ENCODE measurements at regions not wholly inside any gene's neighbourhood (a gene's known extent, or its start where the extent isn't known, plus 50 kb on each side); places are given as distances from the start of the nearest gene placed in this dataset.

GRCh38 chr12:25868193-25868592, 90.3 kb upstream of the RASSF8 start:
- no peak overlapping the region for H3K27ac Mint-ChIP-seq
- H3K36me3 Mint-ChIP-seq (ENCODE audit: low read depth): peaks cover 7% of the 10 kb centered on the region
- TF ChIP-seq CTCF (IDR thresholded peaks at IDR 0.05): no peak
- H3K4me1 Mint-ChIP-seq: no peaks in the 10 kb centered on the region
- H3K9me3 Mint-ChIP-seq: peaks cover 22% of the 10 kb centered on the region
- no peak overlapping the region for H3K4me3 Mint-ChIP-seq
- no peaks in the 10 kb centered on the region for H3K27me3 Mint-ChIP-seq (ENCODE audit: low read depth, poor library complexity)
- DNase-seq: no peak

- DNase-seq: no peak
- no peaks in the 10 kb centered on the region for H3K4me1 Mint-ChIP-seq
- peaks cover 18% of the 10 kb centered on the region for H3K9me3 Mint-ChIP-seq
- H3K4me3 Mint-ChIP-seq: no peak overlapping the region
- no peak for TF ChIP-seq CTCF (IDR thresholded peaks at IDR 0.05)
- peaks cover 3% of the 10 kb centered on the region for H3K27me3 Mint-ChIP-seq (ENCODE audit: low read depth, poor library complexity)
- H3K27ac Mint-ChIP-seq: no peak overlapping the region
- H3K36me3 Mint-ChIP-seq (ENCODE audit: low read depth): peaks cover 4% of the 10 kb centered on the region
Measured at GRCh38 chr12:25872137-25872536, 86.3 kb upstream of the RASSF8 start.

GRCh38 chr12:25875661-25876060, 82.8 kb upstream of the RASSF8 start:
- Mint-ChIP-seq H3K4me3 (no peak overlapping the region), H3K9me3 (peaks cover 8% of the 10 kb centered on the region), H3K36me3 (ENCODE audit: low read depth) (no peaks in the 10 kb centered on the region), H3K27ac (no peak overlapping the region), H3K4me1 (no peaks in the 10 kb centered on the region), H3K27me3 (ENCODE audit: low read depth, poor library complexity) (peaks cover 3% of the 10 kb centered on the region)
- no peak for TF ChIP-seq CTCF (IDR thresholded peaks at IDR 0.05)
- no peak for DNase-seq

GRCh38 chr12:25876383-25877045, 82.0 kb upstream of the RASSF8 start:
- no peak overlapping the region for H3K27ac Mint-ChIP-seq
- H3K36me3 Mint-ChIP-seq (ENCODE audit: low read depth): peaks cover 1% of the 10 kb centered on the region
- H3K27me3 Mint-ChIP-seq (ENCODE audit: low read depth, poor library complexity): peaks cover 3% of the 10 kb centered on the region
- peaks cover 9% of the 10 kb centered on the region for H3K9me3 Mint-ChIP-seq
- no peaks in the 10 kb centered on the region for H3K4me1 Mint-ChIP-seq
- no peak for TF ChIP-seq CTCF (IDR thresholded peaks at IDR 0.05)
- H3K4me3 Mint-ChIP-seq: no peak overlapping the region
- no peak for DNase-seq

- Mint-ChIP-seq H3K27ac (no peak overlapping the region), H3K27me3 (ENCODE audit: low read depth, poor library complexity) (peaks cover 3% of the 10 kb centered on the region), H3K4me1 (no peaks in the 10 kb centered on the region), H3K36me3 (ENCODE audit: low read depth) (peaks cover 7% of the 10 kb centered on the region), H3K4me3 (no peak overlapping the region), H3K9me3 (peaks cover 17% of the 10 kb centered on the region)
- no peak for TF ChIP-seq CTCF (IDR thresholded peaks at IDR 0.05)
- DNase-seq: no peak
Measured at GRCh38 chr12:25877446-25877845, 81.0 kb upstream of the RASSF8 start.

- H3K4me3 Mint-ChIP-seq: no peak overlapping the region
- no peaks in the 10 kb centered on the region for H3K27me3 Mint-ChIP-seq (ENCODE audit: low read depth, poor library complexity)
- no peak for TF ChIP-seq CTCF (IDR thresholded peaks at IDR 0.05)
- peaks cover 8% of the 10 kb centered on the region for H3K36me3 Mint-ChIP-seq (ENCODE audit: low read depth)
- DNase-seq: no peak
- H3K27ac Mint-ChIP-seq: no peak overlapping the region
- peaks cover 19% of the 10 kb centered on the region for H3K9me3 Mint-ChIP-seq
- H3K4me1 Mint-ChIP-seq: peaks cover 8% of the 10 kb centered on the region
Measured at GRCh38 chr12:25882266-25882665, 76.2 kb upstream of the RASSF8 start.

Measured in nephron progenitor cell (in vitro differentiated cells).